Transverse colon (tissue), 4 donors: ENCODE measurements at regions not wholly inside any gene's neighbourhood (a gene's known extent, or its start where the extent isn't known, plus 50 kb on each side); places are given as distances from the start of the nearest gene placed in this dataset.

Experiments used
- DNase-seq: peaks from one replicate; pipeline ENCODE4 v3.0.0-alpha.2; 2019
- H3K27ac ChIP-seq, 4 donors: fragments of 200-600 bp; sonication (generic); 2 replicates each; pipeline ENCODE4 v1.5.1; 2016 to 2018; ENCODE audit warnings: inconsistent platforms in 4 of 4
- H3K27me3 ChIP-seq: fragments of 200-600 bp; sonication (generic); 2 replicates; pipeline ENCODE4 v1.5.1; 2017; ENCODE audit warnings: inconsistent platforms
- H3K36me3 ChIP-seq, 4 donors: fragments of 200-600 bp; sonication (generic); 2 replicates each; pipeline ENCODE4 v1.5.1; 2017 to 2019; ENCODE audit warnings: inconsistent platforms in 4 of 4
- H3K4me1 ChIP-seq, 4 donors: fragments of 200-600 bp; sonication (generic); 2 replicates each; pipeline ENCODE4 v1.5.1; 2017 to 2020; ENCODE audit warnings: inconsistent platforms in 4 of 4
- H3K4me3 ChIP-seq, 4 donors: fragments of 200-600 bp; sonication (generic); 1 replicate in 1 of 4; 2 replicates in 3 of 4; pipeline versions ENCODE4 v1.5.1 to v1.6.1; 2017 to 2019; ENCODE audit warnings: inconsistent platforms in 4 of 4
- H3K9me3 ChIP-seq, 2 donors: fragments of 200-600 bp; sonication (generic); 2 replicates each; pipeline ENCODE4 v1.5.1; 2017 to 2019; ENCODE audit warnings: inconsistent platforms in 2 of 2
- EP300 ChIP-seq: sonication (generic); formaldehyde crosslinking; IDR thresholded peaks from one replicate; pipeline ENCODE4 v1.6.1; 2017; ENCODE audit warnings: antibody characterized with exemption, low read depth
- POLR2A ChIP-seq: fragments of 450-650 bp; IDR thresholded peaks from one replicate; pipeline ENCODE4 v1.6.1; 2016; ENCODE audit warnings: antibody characterized with exemption, mild to moderate bottlenecking, moderate library complexity
- POLR2AphosphoS5 ChIP-seq, 3 donors: sonication (generic); formaldehyde crosslinking; IDR thresholded peaks; one replicate each; pipeline ENCODE4 v1.6.1; 2016; ENCODE audit warnings: antibody characterized with exemption in 3 of 3
- WGBS, 2 donors: methylation state at CpG; one replicate each; pipeline ENCODE4 v1.1.5; 2018; ENCODE audit warnings: low coverage in 1 of 2; 5-methylcytosine and 5-hydroxymethylcytosine counted together
- in situ Hi-C, 4 donors: fragments of 200-750 bp; cut with MboI; loops; one replicate each; pipeline versions ENCODE4 v1.15.0 to v1.15.1; 2017; ENCODE audit warnings: low sequenced_read_pairs in 3 of 4, low pct_ligation_motif_present in 1 of 4, low pct_unique_long_range_greater_than_20kb in 1 of 4
- intact Hi-C: fragments of 100-400 bp; cut with DNase I; formaldehyde crosslinking; loops from one replicate; pipeline ENCODE4 v1.15.1; 2023; ENCODE audit warnings: low total_unique reads
- TF ChIP-seq, protein P1 (sequence below), 5 experiments: fragments of 200-600 bp in 3 of 5; fragments of 450-650 bp in 2 of 5; sonication (generic) in 3 of 5; IDR thresholded peaks; 1 replicate in 2 of 5; 2 replicates in 3 of 5; pipeline ENCODE4 v1.5.1; 2016 to 2017; ENCODE audit warnings: antibody characterized with exemption in 5 of 5, inconsistent platforms in 3 of 5, mild to moderate bottlenecking in 2 of 5, moderate library complexity in 1 of 5

DNA sequence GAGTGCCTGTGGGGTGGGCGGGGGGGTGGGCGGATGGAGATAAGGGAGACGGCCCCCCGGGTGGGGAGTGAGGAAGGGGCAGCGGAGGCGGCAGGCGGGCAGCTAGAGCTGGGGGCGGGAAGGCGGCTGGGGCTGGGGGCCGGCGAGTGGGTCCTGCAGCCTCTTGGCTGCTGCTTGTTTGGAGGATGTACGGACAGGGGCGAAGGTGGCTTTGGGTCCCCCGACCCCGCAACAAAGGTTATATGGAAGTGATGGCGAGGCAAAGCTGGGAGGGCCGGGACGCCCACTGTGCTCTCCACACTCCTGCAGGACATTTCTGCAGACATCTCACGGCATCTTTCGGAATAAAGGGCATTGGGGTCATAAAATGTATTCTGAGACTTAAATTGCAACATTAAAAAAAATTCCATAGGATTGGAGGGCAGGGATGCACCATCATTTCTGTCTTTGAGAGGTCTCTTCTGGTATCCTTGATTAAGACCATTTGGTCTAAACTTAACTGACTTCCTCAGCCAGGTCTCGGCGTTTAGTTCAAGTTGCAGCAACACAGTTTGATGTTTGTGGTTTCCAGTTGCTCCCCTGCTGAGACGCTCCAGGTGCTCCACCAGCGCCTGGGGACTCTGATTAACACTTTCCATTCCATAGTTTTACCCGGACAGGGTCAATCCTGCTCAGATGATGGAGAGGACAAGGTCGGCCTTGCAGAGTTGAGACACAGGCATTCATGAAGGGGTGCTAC is 101.6 kb upstream of the SSBP2 start:
- WGBS, 2 donors: 8 to 9% methylated on average over 9 to 26 of the region's 26 CpGs
- TF ChIP-seq, protein P1, sequence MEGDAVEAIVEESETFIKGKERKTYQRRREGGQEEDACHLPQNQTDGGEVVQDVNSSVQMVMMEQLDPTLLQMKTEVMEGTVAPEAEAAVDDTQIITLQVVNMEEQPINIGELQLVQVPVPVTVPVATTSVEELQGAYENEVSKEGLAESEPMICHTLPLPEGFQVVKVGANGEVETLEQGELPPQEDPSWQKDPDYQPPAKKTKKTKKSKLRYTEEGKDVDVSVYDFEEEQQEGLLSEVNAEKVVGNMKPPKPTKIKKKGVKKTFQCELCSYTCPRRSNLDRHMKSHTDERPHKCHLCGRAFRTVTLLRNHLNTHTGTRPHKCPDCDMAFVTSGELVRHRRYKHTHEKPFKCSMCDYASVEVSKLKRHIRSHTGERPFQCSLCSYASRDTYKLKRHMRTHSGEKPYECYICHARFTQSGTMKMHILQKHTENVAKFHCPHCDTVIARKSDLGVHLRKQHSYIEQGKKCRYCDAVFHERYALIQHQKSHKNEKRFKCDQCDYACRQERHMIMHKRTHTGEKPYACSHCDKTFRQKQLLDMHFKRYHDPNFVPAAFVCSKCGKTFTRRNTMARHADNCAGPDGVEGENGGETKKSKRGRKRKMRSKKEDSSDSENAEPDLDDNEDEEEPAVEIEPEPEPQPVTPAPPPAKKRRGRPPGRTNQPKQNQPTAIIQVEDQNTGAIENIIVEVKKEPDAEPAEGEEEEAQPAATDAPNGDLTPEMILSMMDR (IDR thresholded peaks at IDR 0.05): no peak
- TF ChIP-seq POLR2A: no peak
- no peak for TF ChIP-seq POLR2AphosphoS5 (IDR thresholded peaks at IDR 0.05)
- TF ChIP-seq EP300: no peak
- Histone ChIP-seq H3K36me3 (no peaks in the 10 kb centered on the region), H3K27me3 (no peaks in the 10 kb centered on the region), H3K9me3 (no peaks in the 10 kb centered on the region), H3K4me1 (peaks cover 15 to 58% (median 32%) of the 10 kb centered on the region in 4 donors), H3K27ac (peak overlapping the region; percentile 85 to 97 (median 90)), H3K4me3 (peak overlapping the region; percentile 41 to 65 (median 50))
- in situ Hi-C loops (loop anchor here in 2 of 4 donors (5.0 to 10.0 kb wide), 3 partner anchors 65 to 312 kb away; no protein-coding TSS in a partner anchor), intact Hi-C loops (loop anchor here (5.0 kb wide), 2 partner anchors 120 to 345 kb away; partner anchors contain the start of gene ATG10)
- peak; percentile 14 for DNase-seq

DNA sequence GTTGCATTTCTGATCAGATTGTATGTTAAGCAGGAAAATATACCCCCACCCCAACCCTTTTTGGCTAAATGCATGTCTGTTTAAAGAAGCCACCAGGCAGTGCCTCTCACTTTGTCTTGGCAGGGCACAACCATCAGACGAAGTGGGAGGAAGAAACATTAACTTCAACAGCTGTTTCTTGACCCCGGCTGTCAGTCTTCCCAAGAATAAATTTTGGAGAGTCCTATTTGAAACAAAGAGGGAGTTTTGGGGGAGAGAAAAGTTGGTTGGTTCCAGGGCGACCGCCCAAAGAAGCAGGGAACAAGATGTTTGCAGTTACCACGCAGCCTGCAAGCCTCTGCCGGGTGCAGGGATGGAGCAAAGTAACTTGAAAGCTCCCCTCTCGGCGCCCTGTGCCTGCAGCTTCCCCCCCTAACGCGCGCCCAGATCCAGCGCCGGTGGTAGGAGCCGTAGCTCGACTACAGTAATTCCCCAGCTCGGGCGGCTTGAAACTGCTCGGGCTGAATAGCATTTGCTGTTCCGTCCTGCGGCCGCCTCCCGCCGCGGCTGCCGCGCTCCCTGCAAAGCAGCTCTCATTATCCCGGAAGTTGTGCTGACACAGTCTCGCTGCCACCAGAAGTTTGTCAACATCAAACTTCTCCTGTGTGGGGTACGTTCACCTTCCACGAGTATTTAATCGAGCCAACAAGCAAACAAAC is 100.7 kb upstream of the SSBP2 start:
- H3K4me1 ChIP-seq: peaks cover 15 to 50% (median 32%) of the 10 kb centered on the region in 4 donors
- DNase-seq: peak; percentile 97
- in situ Hi-C loops: loop anchor here in 2 of 4 donors (5.0 to 10.0 kb wide), 3 partner anchors 64 to 313 kb away; no protein-coding TSS in a partner anchor
- peak overlapping the region; percentile 41 to 65 (median 50) for H3K4me3 ChIP-seq
- intact Hi-C loops: loop anchor here (1.0 to 5.0 kb wide), 4 partner anchors 63 to 344 kb away; partner anchors contain the start of genes ATG10 and SSBP2
- WGBS, 2 donors: 0 to 1% methylated on average over 4 to 31 of the region's 31 CpGs
- TF ChIP-seq EP300 (peak; percentile 3), POLR2AphosphoS5 (IDR thresholded peaks at IDR 0.05) (peak; percentile 77 to 87 (median 86)), POLR2A (peak; percentile 62)
- TF ChIP-seq, protein P1 (IDR thresholded peaks at IDR 0.05): no peak
- H3K27ac ChIP-seq: peak overlapping the region; percentile 85 to 97 (median 90)
- no peaks in the 10 kb centered on the region for H3K9me3 ChIP-seq
- H3K36me3 ChIP-seq: no peaks in the 10 kb centered on the region
- H3K27me3 ChIP-seq: no peaks in the 10 kb centered on the region

DNA sequence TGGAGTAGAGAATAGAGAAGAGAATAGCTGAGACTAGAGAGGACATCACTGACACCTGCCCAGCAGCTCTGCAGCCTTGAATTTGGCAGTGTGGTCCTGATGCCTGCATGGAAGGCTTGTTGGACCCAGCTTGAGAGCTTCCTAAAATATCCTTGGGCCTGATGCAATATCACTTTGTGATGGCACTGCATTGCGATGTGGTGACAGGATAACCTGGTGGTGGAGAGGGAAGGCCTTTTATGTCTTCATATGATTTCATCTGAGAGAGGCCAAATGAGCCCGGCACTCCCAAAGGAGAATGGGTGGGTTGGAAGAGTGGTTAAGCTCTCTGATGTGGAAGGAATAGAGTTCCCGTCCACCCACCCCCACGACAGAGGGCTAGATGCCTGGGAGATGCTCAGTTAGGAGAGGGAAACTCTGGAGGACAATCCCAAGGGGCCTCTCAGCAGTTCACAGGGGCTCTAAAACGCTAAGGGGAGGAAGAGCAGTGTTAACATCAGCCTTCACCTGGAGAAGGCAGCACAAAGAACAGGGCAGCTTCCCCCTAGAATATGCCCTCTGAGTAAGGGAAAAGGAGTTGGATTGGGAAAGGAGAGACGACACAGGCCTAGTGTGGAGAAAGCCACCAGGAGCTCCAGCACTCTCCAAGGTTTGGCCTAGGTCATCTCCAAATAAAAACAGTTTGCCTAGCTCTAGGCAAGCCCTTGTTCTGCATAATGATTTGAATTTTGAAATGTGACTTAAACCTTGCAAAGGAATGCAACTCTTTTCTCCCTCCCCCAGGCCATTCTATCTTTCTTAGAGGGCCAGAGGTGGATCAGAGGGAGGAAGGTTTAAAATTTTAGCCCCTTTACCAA is 99.8 kb upstream of the SSBP2 start:
- Histone ChIP-seq H3K27me3 (no peaks in the 10 kb centered on the region), H3K9me3 (no peaks in the 10 kb centered on the region), H3K4me1 (peaks cover 15 to 49% (median 32%) of the 10 kb centered on the region in 4 donors), H3K4me3 (peak overlapping the region in 3 of 4 donors; percentile 41 to 65 (median 47)), H3K36me3 (no peaks in the 10 kb centered on the region), H3K27ac (peak overlapping the region; percentile 85 to 97 (median 90))
- 63 to 68% methylated on average over 4 to 6 of the region's 6 CpGs for WGBS, 2 donors
- DNase-seq: no peak
- intact Hi-C loops: loop anchor here (1.0 to 5.0 kb wide), 4 partner anchors 62 to 343 kb away; partner anchors contain the start of genes ATG10 and SSBP2
- no peak for TF ChIP-seq POLR2AphosphoS5 (IDR thresholded peaks at IDR 0.05)
- TF ChIP-seq POLR2A: no peak
- TF ChIP-seq, protein P1 (IDR thresholded peaks at IDR 0.05): no peak
- no peak for TF ChIP-seq EP300
- in situ Hi-C loops: loop anchor here in 2 of 4 donors (5.0 to 10.0 kb wide), 3 partner anchors 63 to 314 kb away; no protein-coding TSS in a partner anchor
